HFFc6 (cell line): ENCODE measurements at regions not wholly inside any gene's neighbourhood (a gene's known extent, or its start where the extent isn't known, plus 50 kb on each side); places are given as distances from the start of the nearest gene placed in this dataset.

Source experiments
- DNase-seq: peaks from one replicate; pipeline ENCODE4 v3.0.0-alpha.2; 2018
- H3K27ac Mint-ChIP-seq: 2 replicates; pipeline ENCODE4 v1.8.0; 2020; ENCODE audit warnings: mild to moderate bottlenecking, mixed read lengths
- H3K27me3 Mint-ChIP-seq: 2 replicates; pipeline ENCODE4 v1.8.0; 2021; ENCODE audit warnings: mild to moderate bottlenecking, moderate library complexity, mixed read lengths; ENCODE audit not compliant: insufficient read depth
- H3K36me3 Mint-ChIP-seq: 2 replicates; pipeline ENCODE4 v1.8.0; 2021; ENCODE audit warnings: low read depth, mixed read lengths
- H3K4me1 Mint-ChIP-seq: 2 replicates; pipeline ENCODE4 v1.8.0; 2020; ENCODE audit warnings: low read depth, mixed read lengths
- H3K4me3 Mint-ChIP-seq: 2 replicates; pipeline ENCODE4 v1.8.0; 2020; ENCODE audit warnings: mild to moderate bottlenecking, moderate library complexity, mixed read lengths
- H3K9me3 Mint-ChIP-seq: 2 replicates; pipeline ENCODE4 v1.8.0; 2020; ENCODE audit warnings: mild to moderate bottlenecking, mixed read lengths
- CTCF ChIP-seq: fragments of 200-600 bp; sonication (generic); IDR thresholded peaks from 2 replicates; pipeline ENCODE4 v1.5.0; 2021; ENCODE audit warnings: antibody characterized with exemption, mild to moderate bottlenecking

GRCh38 chr9:26033336-26033735 lies 355.1 kb upstream of the TUSC1 start:
- H3K4me3 Mint-ChIP-seq = no peak overlapping the region
- H3K4me1 Mint-ChIP-seq = peaks cover 10% of the 10 kb centered on the region; the same call in 1 of the 2 replicates
- H3K27me3 Mint-ChIP-seq = no peaks in the 10 kb centered on the region
- H3K36me3 Mint-ChIP-seq = no peaks in the 10 kb centered on the region
- H3K9me3 Mint-ChIP-seq = peaks cover 7% of the 10 kb centered on the region
- no peak overlapping the region for H3K27ac Mint-ChIP-seq
- no peak for DNase-seq
- TF ChIP-seq CTCF = no peak

- Mint-ChIP-seq H3K36me3 (no peaks in the 10 kb centered on the region), H3K27ac (no peak overlapping the region), H3K9me3 (no peaks in the 10 kb centered on the region; the same call in 1 of the 2 replicates), H3K27me3 (no peaks in the 10 kb centered on the region), H3K4me1 (no peaks in the 10 kb centered on the region), H3K4me3 (no peak overlapping the region)
- no peak for DNase-seq
- TF ChIP-seq CTCF = no peak
Measured at GRCh38 chr9:26026423-26027100, 348.3 kb upstream of the TUSC1 start.

GRCh38 chr9:26013199-26013598 lies 335.0 kb upstream of the TUSC1 start:
- H3K9me3 Mint-ChIP-seq = peaks cover 13% of the 10 kb centered on the region
- no peak overlapping the region for H3K4me3 Mint-ChIP-seq
- no peak overlapping the region for H3K27ac Mint-ChIP-seq
- DNase-seq = peak; percentile 5
- peaks cover 18% of the 10 kb centered on the region; the same call in 1 of the 2 replicates for H3K4me1 Mint-ChIP-seq
- no peaks in the 10 kb centered on the region for H3K27me3 Mint-ChIP-seq
- TF ChIP-seq CTCF = no peak
- H3K36me3 Mint-ChIP-seq = peaks cover 4% of the 10 kb centered on the region; the same call in 1 of the 2 replicates

- no peak for TF ChIP-seq CTCF
- peaks cover under 1% of the 10 kb centered on the region; the same call in 1 of the 2 replicates for H3K36me3 Mint-ChIP-seq
- H3K9me3 Mint-ChIP-seq = peaks cover 9% of the 10 kb centered on the region
- peak; percentile 59 for DNase-seq
- peaks cover 18% of the 10 kb centered on the region; the same call in 1 of the 2 replicates for H3K4me1 Mint-ChIP-seq
- H3K27ac Mint-ChIP-seq = no peak overlapping the region
- H3K27me3 Mint-ChIP-seq = no peaks in the 10 kb centered on the region
- H3K4me3 Mint-ChIP-seq = peak overlapping the region; percentile 29; the same call in 1 of the 2 replicates
Measured at GRCh38 chr9:26012797-26013196, 334.6 kb upstream of the TUSC1 start.

- H3K27ac Mint-ChIP-seq = no peak overlapping the region
- no peaks in the 10 kb centered on the region for H3K4me1 Mint-ChIP-seq
- H3K9me3 Mint-ChIP-seq = peaks cover 35% of the 10 kb centered on the region
- H3K27me3 Mint-ChIP-seq = peaks cover 2% of the 10 kb centered on the region; the same call in 1 of the 2 replicates
- DNase-seq = no peak
- no peak for TF ChIP-seq CTCF
- no peaks in the 10 kb centered on the region; the same call in none of the 2 replicates for H3K36me3 Mint-ChIP-seq
- no peak overlapping the region for H3K4me3 Mint-ChIP-seq
Measured at GRCh38 chr9:25994605-25995004, 316.4 kb upstream of the TUSC1 start.
